ENCODE measurements at regions not wholly inside any gene's neighbourhood (a gene's known extent, or its start where the extent isn't known, plus 50 kb on each side); places are given as distances from the start of the nearest gene placed in this dataset.

DNA sequence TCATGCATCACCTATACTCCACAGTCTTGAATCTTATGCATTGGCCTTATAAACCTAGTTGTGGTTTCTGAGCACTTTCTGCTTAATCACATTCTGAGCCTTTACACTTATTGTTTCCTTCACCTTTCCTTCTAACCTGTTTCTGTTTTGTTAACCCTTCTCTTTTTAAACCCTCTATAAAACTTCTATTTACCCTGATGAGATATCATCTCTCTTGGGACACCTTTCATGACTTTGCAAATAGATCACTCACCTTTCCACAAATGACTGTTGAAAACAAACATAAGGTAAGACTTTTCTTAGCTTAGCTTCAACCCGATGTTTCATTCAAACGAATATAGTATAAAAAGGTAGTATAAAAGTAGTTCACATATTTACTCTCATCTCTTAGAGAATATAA lies 483.6 kb downstream of the FAM181B start:
- H3K79me1 ChIP-seq (replicated peaks; ENCODE audit: low read length, poor library complexity, severe bottlenecking), result no peaks in the 10 kb centered on the region
- no peak overlapping the region for H3K14ac ChIP-seq (ENCODE audit: low read length in 2 of 2)
- no peak overlapping the region for H3K27ac ChIP-seq (ENCODE audit: low read length, poor library complexity, severe bottlenecking)
- H3K4me2 ChIP-seq (ENCODE audit: low read length, poor library complexity, severe bottlenecking), result no peak overlapping the region
- no peak overlapping the region for H4K8ac ChIP-seq (ENCODE audit: low read length)
- no peak overlapping the region for H2BK12ac ChIP-seq (ENCODE audit: low read length in 2 of 2)
- peaks cover 5% of the 10 kb centered on the region for H3K9me3 ChIP-seq (ENCODE audit: control insufficient read depth, low read length)
- no peak overlapping the region for H3K4ac ChIP-seq (ENCODE audit: low read depth in 1 of 2, low read length in 2 of 2)
- no peak overlapping the region for H2BK15ac ChIP-seq (ENCODE audit: low read depth, poor library complexity, severe bottlenecking)
- H3K23ac ChIP-seq (ENCODE audit: low read length in 2 of 2), result no peak overlapping the region
- H3K4me1 ChIP-seq (ENCODE audit: control insufficient read depth, insufficient read depth, low read depth, low read length), result no peaks in the 10 kb centered on the region
- no peak overlapping the region for H3K4me3 ChIP-seq (ENCODE audit: insufficient read depth in 1 of 2, low read depth in 1 of 2, low read length in 2 of 2)
- H3K18ac ChIP-seq (ENCODE audit: low read depth in 1 of 2, low read length in 2 of 2), result no peak overlapping the region
- no CpG with 5 or more reads among the region's 2 CpGs for WGBS
- no peaks in the 10 kb centered on the region for H3K36me3 ChIP-seq (ENCODE audit: control insufficient read depth in 1 of 2, insufficient read depth in 2 of 2, low read depth in 1 of 2, low read length in 2 of 2)
- no peak for DNase-seq
- no peak overlapping the region for H3K9ac ChIP-seq (ENCODE audit: low read length)
- no peak overlapping the region for H2AK5ac ChIP-seq (ENCODE audit: low read length, severe bottlenecking)
- H2BK120ac ChIP-seq (ENCODE audit: low read depth, low read length), result no peak overlapping the region
- no peaks in the 10 kb centered on the region for H3K27me3 ChIP-seq (ENCODE audit: control insufficient read depth in 1 of 2, insufficient read depth in 1 of 2, low read length in 2 of 2)
- H4K91ac ChIP-seq (ENCODE audit: low read length), result no peak overlapping the region
- no peak overlapping the region for H2AFZ ChIP-seq (ENCODE audit: low read depth, low read length)
- H2BK5ac ChIP-seq (ENCODE audit: low read depth, low read length, poor library complexity, severe bottlenecking), result no peak overlapping the region

DNA sequence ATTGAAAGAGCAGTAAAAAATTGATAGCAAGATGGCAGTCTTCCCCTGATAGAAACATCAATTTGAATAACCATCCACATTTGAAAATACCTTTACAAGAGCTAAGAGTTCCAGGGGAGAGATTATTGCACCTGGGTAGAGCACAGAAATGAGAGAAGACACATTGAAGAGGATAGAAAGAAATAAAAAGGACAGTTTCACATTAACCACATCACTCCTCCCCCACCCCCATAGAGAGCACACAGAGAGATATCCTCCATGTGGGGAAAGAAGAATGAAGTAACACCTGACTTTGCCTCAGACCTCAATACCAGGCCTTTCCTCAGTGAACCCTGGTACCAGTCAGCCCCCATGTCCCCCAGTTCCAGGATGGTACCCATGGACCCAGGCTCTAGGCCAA lies 486.7 kb downstream of the FAM181B start:
- Histone ChIP-seq H2BK120ac (ENCODE audit: low read depth, low read length) (no peak overlapping the region), H3K9ac (ENCODE audit: low read length) (no peak overlapping the region), H3K27ac (ENCODE audit: low read length, poor library complexity, severe bottlenecking) (no peak overlapping the region), H3K9me3 (ENCODE audit: control insufficient read depth, low read length) (no peaks in the 10 kb centered on the region), H2AK5ac (ENCODE audit: low read length, severe bottlenecking) (no peak overlapping the region), H3K23ac (ENCODE audit: low read length in 2 of 2) (no peak overlapping the region), H3K4me2 (ENCODE audit: low read length, poor library complexity, severe bottlenecking) (no peak overlapping the region), H2AFZ (ENCODE audit: low read depth, low read length) (no peak overlapping the region), H3K18ac (ENCODE audit: low read depth in 1 of 2, low read length in 2 of 2) (no peak overlapping the region), H3K79me1 (replicated peaks; ENCODE audit: low read length, poor library complexity, severe bottlenecking) (no peaks in the 10 kb centered on the region), H3K27me3 (ENCODE audit: control insufficient read depth in 1 of 2, insufficient read depth in 1 of 2, low read length in 2 of 2) (no peaks in the 10 kb centered on the region), H3K14ac (ENCODE audit: low read length in 2 of 2) (no peak overlapping the region), H4K91ac (ENCODE audit: low read length) (no peak overlapping the region), H3K36me3 (ENCODE audit: control insufficient read depth in 1 of 2, insufficient read depth in 2 of 2, low read depth in 1 of 2, low read length in 2 of 2) (no peaks in the 10 kb centered on the region), H3K4ac (ENCODE audit: low read depth in 1 of 2, low read length in 2 of 2) (no peak overlapping the region), H4K8ac (ENCODE audit: low read length) (no peak overlapping the region), H2BK15ac (ENCODE audit: low read depth, poor library complexity, severe bottlenecking) (no peak overlapping the region), H3K4me1 (ENCODE audit: control insufficient read depth, insufficient read depth, low read depth, low read length) (no peaks in the 10 kb centered on the region), H3K4me3 (ENCODE audit: insufficient read depth in 1 of 2, low read depth in 1 of 2, low read length in 2 of 2) (no peak overlapping the region), H2BK12ac (ENCODE audit: low read length in 2 of 2) (no peak overlapping the region), H2BK5ac (ENCODE audit: low read depth, low read length, poor library complexity, severe bottlenecking) (no peak overlapping the region)
- no peak for DNase-seq

- Histone ChIP-seq H2BK12ac (ENCODE audit: low read length in 2 of 2) (no peak overlapping the region), H3K27ac (ENCODE audit: low read length, poor library complexity, severe bottlenecking) (no peak overlapping the region), H4K8ac (ENCODE audit: low read length) (no peak overlapping the region), H3K18ac (ENCODE audit: low read depth in 1 of 2, low read length in 2 of 2) (no peak overlapping the region), H3K9ac (ENCODE audit: low read length) (no peak overlapping the region), H3K23ac (ENCODE audit: low read length in 2 of 2) (no peak overlapping the region), H2AFZ (ENCODE audit: low read depth, low read length) (no peak overlapping the region), H2AK5ac (ENCODE audit: low read length, severe bottlenecking) (no peak overlapping the region), H3K36me3 (ENCODE audit: control insufficient read depth in 1 of 2, insufficient read depth in 2 of 2, low read depth in 1 of 2, low read length in 2 of 2) (no peaks in the 10 kb centered on the region), H3K9me3 (ENCODE audit: control insufficient read depth, low read length) (peaks cover 9% of the 10 kb centered on the region), H4K91ac (ENCODE audit: low read length) (no peak overlapping the region), H3K4ac (ENCODE audit: low read depth in 1 of 2, low read length in 2 of 2) (no peak overlapping the region), H3K79me1 (replicated peaks; ENCODE audit: low read length, poor library complexity, severe bottlenecking) (no peaks in the 10 kb centered on the region), H3K27me3 (ENCODE audit: control insufficient read depth in 1 of 2, insufficient read depth in 1 of 2, low read length in 2 of 2) (no peaks in the 10 kb centered on the region), H2BK120ac (ENCODE audit: low read depth, low read length) (no peak overlapping the region), H3K4me3 (ENCODE audit: insufficient read depth in 1 of 2, low read depth in 1 of 2, low read length in 2 of 2) (no peak overlapping the region), H2BK15ac (ENCODE audit: low read depth, poor library complexity, severe bottlenecking) (no peak overlapping the region), H2BK5ac (ENCODE audit: low read depth, low read length, poor library complexity, severe bottlenecking) (no peak overlapping the region), H3K4me1 (ENCODE audit: control insufficient read depth, insufficient read depth, low read depth, low read length) (no peaks in the 10 kb centered on the region), H3K4me2 (ENCODE audit: low read length, poor library complexity, severe bottlenecking) (no peak overlapping the region), H3K14ac (ENCODE audit: low read length in 2 of 2) (no peak overlapping the region)
- WGBS, result 72% methylated on average over 5 of the region's 5 CpGs
- no peak for DNase-seq
Observed at GRCh38 chr11:82239498-82239897, 494.2 kb downstream of the FAM181B start.

- WGBS, result 29% methylated on average over 1 of the region's 1 CpG
- no peak overlapping the region for H3K14ac ChIP-seq (ENCODE audit: low read length in 2 of 2)
- no peak for DNase-seq
- no peak overlapping the region for H2AFZ ChIP-seq (ENCODE audit: low read depth, low read length)
- H2BK12ac ChIP-seq (ENCODE audit: low read length in 2 of 2), result no peak overlapping the region
- H3K9me3 ChIP-seq (ENCODE audit: control insufficient read depth, low read length), result peaks cover 4% of the 10 kb centered on the region
- no peak overlapping the region for H3K23ac ChIP-seq (ENCODE audit: low read length in 2 of 2)
- H3K36me3 ChIP-seq (ENCODE audit: control insufficient read depth in 1 of 2, insufficient read depth in 2 of 2, low read depth in 1 of 2, low read length in 2 of 2), result no peaks in the 10 kb centered on the region
- H4K91ac ChIP-seq (ENCODE audit: low read length), result no peak overlapping the region
- H2BK120ac ChIP-seq (ENCODE audit: low read depth, low read length), result no peak overlapping the region
- no peak overlapping the region for H3K4me3 ChIP-seq (ENCODE audit: insufficient read depth in 1 of 2, low read depth in 1 of 2, low read length in 2 of 2)
- H3K9ac ChIP-seq (ENCODE audit: low read length), result no peak overlapping the region
- no peak overlapping the region for H2AK5ac ChIP-seq (ENCODE audit: low read length, severe bottlenecking)
- no peak overlapping the region for H3K4me2 ChIP-seq (ENCODE audit: low read length, poor library complexity, severe bottlenecking)
- H3K79me1 ChIP-seq (replicated peaks; ENCODE audit: low read length, poor library complexity, severe bottlenecking), result no peaks in the 10 kb centered on the region
- no peak overlapping the region for H2BK15ac ChIP-seq (ENCODE audit: low read depth, poor library complexity, severe bottlenecking)
- H3K18ac ChIP-seq (ENCODE audit: low read depth in 1 of 2, low read length in 2 of 2), result no peak overlapping the region
- no peak overlapping the region for H2BK5ac ChIP-seq (ENCODE audit: low read depth, low read length, poor library complexity, severe bottlenecking)
- H3K27ac ChIP-seq (ENCODE audit: low read length, poor library complexity, severe bottlenecking), result no peak overlapping the region
- no peaks in the 10 kb centered on the region for H3K27me3 ChIP-seq (ENCODE audit: control insufficient read depth in 1 of 2, insufficient read depth in 1 of 2, low read length in 2 of 2)
- H4K8ac ChIP-seq (ENCODE audit: low read length), result no peak overlapping the region
- H3K4me1 ChIP-seq (ENCODE audit: control insufficient read depth, insufficient read depth, low read depth, low read length), result no peaks in the 10 kb centered on the region
- no peak overlapping the region for H3K4ac ChIP-seq (ENCODE audit: low read depth in 1 of 2, low read length in 2 of 2)
Observed at GRCh38 chr11:82234256-82234655, 499.4 kb downstream of the FAM181B start.
